ENCODE measurements at regions not wholly inside any gene's neighbourhood (a gene's known extent, or its start where the extent isn't known, plus 50 kb on each side); places are given as distances from the start of the nearest gene placed in this dataset.
A peak's percentile ranks its signal among the peaks of the same experiment; 100 is the strongest.
"Not testable (repeated sequence)": the region's sequence is repeated elsewhere in the genome, so short reads cannot be mapped to it uniquely, and the experiment has no call there.

- in situ Hi-C loops (cut with HindIII; ENCODE audit: extremely low pct_ligation_motif_present, low pct_unique_long_range_greater_than_20kb) (no loop called here), intact Hi-C loops (cut with micrococcal nuclease; ENCODE audit: unreplicated experiment) (no loop called here)
- FAIRE-seq: no peak
- POLR2A ChIA-PET: no interaction called here
- Histone ChIP-seq H3K36me3 (replicated peaks in 1 of 2; ENCODE audit: control insufficient read depth in 1 of 2, insufficient read depth in 2 of 2, low read length in 2 of 2) (no peaks in the 10 kb centered on the region), H2AFZ (ENCODE audit: low read length) (no peak overlapping the region), H3K9me3 (ENCODE audit: low read length) (peaks cover 19% of the 10 kb centered on the region), H4K20me1 (ENCODE audit: insufficient read depth, low read length) (no peaks in the 10 kb centered on the region), H3K27ac (ENCODE audit: extremely low read length, insufficient read depth, low read length) (no peak overlapping the region), H3K9ac (ENCODE audit: insufficient read depth, low read depth, low read length) (no peak overlapping the region), H3K27me3 (ENCODE audit: control insufficient read depth in 1 of 2, insufficient read depth in 2 of 2, low read length in 2 of 2) (no peaks in the 10 kb centered on the region), H3K79me2 (ENCODE audit: insufficient read depth, low read length) (no peaks in the 10 kb centered on the region), H3K4me1 (ENCODE audit: insufficient read depth, low read length) (no peaks in the 10 kb centered on the region), H3K4me2 (ENCODE audit: low read depth, low read length) (no peak overlapping the region), H3K4me3 (replicated peaks in 1 of 3; ENCODE audit: insufficient read depth in 1 of 3, low read depth in 2 of 3, low read length in 3 of 3) (no peak overlapping the region)
- TF ChIP-seq ZBTB39 (CRISPR knock-in tag; IDR thresholded peaks at IDR 0.05): no peak
- no peak for TF ChIP-seq TOPORS (CRISPR knock-in tag; IDR thresholded peaks at IDR 0.05)
- no peak for TF ChIP-seq ZNF431 (CRISPR knock-in tag; IDR thresholded peaks at IDR 0.05; ENCODE audit: borderline replicate concordance, low read depth)
- no peak for TF ChIP-seq ZNF10 (CRISPR knock-in tag; IDR thresholded peaks at IDR 0.05; ENCODE audit: borderline replicate concordance, low read depth)
- BruUV-seq (replicated peaks): no TSS peak
- no peak for ATAC-seq
- no peak for DNase-seq (ENCODE audit: low spot score)
- CTCF ChIA-PET (ENCODE audit: low intra/inter-chr PET ratio, low total read pairs): no interaction called here
- WGBS (ENCODE audit: low lambda C conversion rate): 24% methylated on average over 7 of the region's 7 CpGs
Observed at GRCh38 chr10:65176994-65177393, 1655.8 kb downstream of the REEP3 start.

GRCh38 chr10:65183236-65183635 is 1662.0 kb downstream of the REEP3 start:
- Histone ChIP-seq H3K4me1 (ENCODE audit: insufficient read depth, low read length) (no peaks in the 10 kb centered on the region), H3K27ac (ENCODE audit: extremely low read length, insufficient read depth, low read length) (no peak overlapping the region), H3K4me3 (replicated peaks in 1 of 3; ENCODE audit: insufficient read depth in 1 of 3, low read depth in 2 of 3, low read length in 3 of 3) (no peak overlapping the region), H3K9me3 (ENCODE audit: low read length) (peaks cover 17% of the 10 kb centered on the region), H4K20me1 (ENCODE audit: insufficient read depth, low read length) (no peaks in the 10 kb centered on the region), H3K4me2 (ENCODE audit: low read depth, low read length) (no peak overlapping the region), H2AFZ (ENCODE audit: low read length) (no peak overlapping the region), H3K9ac (ENCODE audit: insufficient read depth, low read depth, low read length) (no peak overlapping the region), H3K79me2 (ENCODE audit: insufficient read depth, low read length) (no peaks in the 10 kb centered on the region), H3K27me3 (ENCODE audit: control insufficient read depth in 1 of 2, insufficient read depth in 2 of 2, low read length in 2 of 2) (no peaks in the 10 kb centered on the region), H3K36me3 (replicated peaks in 1 of 2; ENCODE audit: control insufficient read depth in 1 of 2, insufficient read depth in 2 of 2, low read length in 2 of 2) (no peaks in the 10 kb centered on the region)
- no peak for TF ChIP-seq ZNF878 (CRISPR knock-in tag; IDR thresholded peaks at IDR 0.05)
- TF ChIP-seq MAFK (conservative IDR thresholded peaks at IDR 0.05 in 1 of 2, IDR thresholded peaks at IDR 0.05 in 1 of 2; ENCODE audit: low read length in 2 of 2): peak in 1 of 2 experiments; percentile 51; a peak in 1 of 4 replicates
- no peak for TF ChIP-seq KLF9 (CRISPR knock-in tag; IDR thresholded peaks at IDR 0.05; ENCODE audit: low read depth)
- DNase-seq (ENCODE audit: low spot score): no peak
- FAIRE-seq: no peak
- WGBS (ENCODE audit: low lambda C conversion rate): 2% methylated on average over 1 of the region's 1 CpG
- ChIA-PET CTCF (ENCODE audit: low intra/inter-chr PET ratio, low total read pairs) (no interaction called here), POLR2A (no interaction called here)
- ATAC-seq: no peak
- in situ Hi-C loops (cut with HindIII; ENCODE audit: extremely low pct_ligation_motif_present, low pct_unique_long_range_greater_than_20kb) (no loop called here), intact Hi-C loops (cut with micrococcal nuclease; ENCODE audit: unreplicated experiment) (no loop called here)
- BruUV-seq (replicated peaks): no TSS peak

GRCh38 chr10:65186668-65187067 is 1665.5 kb downstream of the REEP3 start:
- H3K9me3 ChIP-seq (ENCODE audit: low read length); H3K4me2 ChIP-seq (ENCODE audit: low read depth, low read length); POLR2A ChIA-PET; DNase-seq (ENCODE audit: low spot score); in situ Hi-C loops (cut with HindIII; ENCODE audit: extremely low pct_ligation_motif_present, low pct_unique_long_range_greater_than_20kb); intact Hi-C loops (cut with micrococcal nuclease; ENCODE audit: unreplicated experiment); H3K27ac ChIP-seq (ENCODE audit: extremely low read length, insufficient read depth, low read length); H3K4me1 ChIP-seq (ENCODE audit: insufficient read depth, low read length); H3K4me3 ChIP-seq (replicated peaks in 1 of 3; ENCODE audit: insufficient read depth in 1 of 3, low read depth in 2 of 3, low read length in 3 of 3); FAIRE-seq; H4K20me1 ChIP-seq (ENCODE audit: insufficient read depth, low read length); H3K9ac ChIP-seq (ENCODE audit: insufficient read depth, low read depth, low read length); ATAC-seq; H2AFZ ChIP-seq (ENCODE audit: low read length); H3K36me3 ChIP-seq (replicated peaks in 1 of 2; ENCODE audit: control insufficient read depth in 1 of 2, insufficient read depth in 2 of 2, low read length in 2 of 2); H3K27me3 ChIP-seq (ENCODE audit: control insufficient read depth in 1 of 2, insufficient read depth in 2 of 2, low read length in 2 of 2); H3K79me2 ChIP-seq (ENCODE audit: insufficient read depth, low read length); CTCF ChIA-PET (ENCODE audit: low intra/inter-chr PET ratio, low total read pairs); BruUV-seq (replicated peaks): not testable (repeated sequence)
- WGBS (ENCODE audit: low lambda C conversion rate): 0% methylated on average over 1 of the region's 1 CpG

Measured in HepG2 (cell line).